Activated CD4-positive, alpha-beta T cell treated with anti-CD3 and anti-CD28 coated beads, Interleukin-2, amount 10 ng/mL, durations not matched to agents 24 days and 14 days (primary cell): ENCODE measurements at regions not wholly inside any gene's neighbourhood (a gene's known extent, or its start where the extent isn't known, plus 50 kb on each side); places are given as distances from the start of the nearest gene placed in this dataset.

Experiments
- DNase-seq: peaks from one replicate; pipeline ENCODE4 v3.0.0; 2022
- H3K27ac Mint-ChIP-seq: one replicate; pipeline ENCODE4 v1.8.0; 2022; ENCODE audit warnings: mild to moderate bottlenecking, mixed read lengths
- H3K27me3 Mint-ChIP-seq: one replicate; pipeline ENCODE4 v1.8.0; 2022; ENCODE audit warnings: mixed read lengths
- H3K36me3 Mint-ChIP-seq: one replicate; pipeline ENCODE4 v1.8.0; 2022; ENCODE audit warnings: low read depth, mild to moderate bottlenecking, mixed read lengths
- H3K4me1 Mint-ChIP-seq: one replicate; pipeline ENCODE4 v1.8.0; 2021; ENCODE audit warnings: mixed read lengths
- H3K4me3 Mint-ChIP-seq: one replicate; pipeline ENCODE4 v1.8.0; 2022; ENCODE audit warnings: mild to moderate bottlenecking, moderate library complexity, mixed read lengths
- H3K9me3 Mint-ChIP-seq: one replicate; pipeline ENCODE4 v1.8.0; 2021; ENCODE audit warnings: mixed read lengths
- intact Hi-C: fragments of 100-400 bp; cut with micrococcal nuclease; formaldehyde crosslinking; loops from one replicate; pipeline ENCODE4 v1.15.1; 2023

GRCh38 chr6:50102676-50103075, 52.9 kb upstream of the DEFB112 start:
- no peak for DNase-seq
- no peak overlapping the region for H3K4me3 Mint-ChIP-seq
- no peaks in the 10 kb centered on the region for H3K36me3 Mint-ChIP-seq
- H3K27me3 Mint-ChIP-seq: no peaks in the 10 kb centered on the region
- no peak overlapping the region for H3K27ac Mint-ChIP-seq
- H3K4me1 Mint-ChIP-seq: no peaks in the 10 kb centered on the region
- intact Hi-C loops: no loop called here
- no peaks in the 10 kb centered on the region for H3K9me3 Mint-ChIP-seq

- no peak for DNase-seq
- H3K36me3 Mint-ChIP-seq: no peaks in the 10 kb centered on the region
- no peaks in the 10 kb centered on the region for H3K9me3 Mint-ChIP-seq
- H3K4me3 Mint-ChIP-seq: no peak overlapping the region
- intact Hi-C loops: no loop called here
- H3K27ac Mint-ChIP-seq: no peak overlapping the region
- H3K4me1 Mint-ChIP-seq: no peaks in the 10 kb centered on the region
- no peaks in the 10 kb centered on the region for H3K27me3 Mint-ChIP-seq
These were observed 60.9 kb upstream of the DEFB112 start for GRCh38 chr6:50110587-50110986.

GRCh38 chr6:50112981-50113857, 63.5 kb upstream of the DEFB112 start:
- no peaks in the 10 kb centered on the region for H3K9me3 Mint-ChIP-seq
- no peak overlapping the region for H3K27ac Mint-ChIP-seq
- intact Hi-C loops: no loop called here
- DNase-seq: no peak
- no peaks in the 10 kb centered on the region for H3K4me1 Mint-ChIP-seq
- no peak overlapping the region for H3K4me3 Mint-ChIP-seq
- H3K27me3 Mint-ChIP-seq: no peaks in the 10 kb centered on the region
- H3K36me3 Mint-ChIP-seq: no peaks in the 10 kb centered on the region

GRCh38 chr6:50116390-50116789, 66.7 kb upstream of the DEFB112 start:
- Mint-ChIP-seq H3K27ac (no peak overlapping the region), H3K36me3 (no peaks in the 10 kb centered on the region), H3K27me3 (no peaks in the 10 kb centered on the region), H3K9me3 (no peaks in the 10 kb centered on the region), H3K4me3 (no peak overlapping the region), H3K4me1 (no peaks in the 10 kb centered on the region)
- DNase-seq: no peak
- intact Hi-C loops: no loop called here

- Mint-ChIP-seq H3K27me3 (no peaks in the 10 kb centered on the region), H3K4me1 (no peaks in the 10 kb centered on the region), H3K4me3 (no peak overlapping the region), H3K27ac (no peak overlapping the region), H3K9me3 (no peaks in the 10 kb centered on the region), H3K36me3 (no peaks in the 10 kb centered on the region)
- intact Hi-C loops: no loop called here
- no peak for DNase-seq
These were observed 67.2 kb upstream of the DEFB112 start for GRCh38 chr6:50116797-50117542.

GRCh38 chr6:50120300-50120699, 70.6 kb upstream of the DEFB112 start:
- Mint-ChIP-seq H3K36me3 (no peaks in the 10 kb centered on the region), H3K9me3 (no peaks in the 10 kb centered on the region), H3K4me1 (no peaks in the 10 kb centered on the region), H3K27ac (no peak overlapping the region), H3K4me3 (no peak overlapping the region), H3K27me3 (no peaks in the 10 kb centered on the region)
- DNase-seq: no peak
- intact Hi-C loops: no loop called here

- Mint-ChIP-seq H3K27me3 (no peaks in the 10 kb centered on the region), H3K27ac (no peak overlapping the region), H3K36me3 (no peaks in the 10 kb centered on the region), H3K9me3 (no peaks in the 10 kb centered on the region), H3K4me3 (no peak overlapping the region), H3K4me1 (no peaks in the 10 kb centered on the region)
- intact Hi-C loops: no loop called here
- DNase-seq: no peak
These were observed 74.0 kb upstream of the DEFB112 start for GRCh38 chr6:50123688-50124087.

- Mint-ChIP-seq H3K9me3 (no peaks in the 10 kb centered on the region), H3K36me3 (no peaks in the 10 kb centered on the region), H3K27ac (no peak overlapping the region), H3K4me3 (no peak overlapping the region), H3K27me3 (no peaks in the 10 kb centered on the region), H3K4me1 (no peaks in the 10 kb centered on the region)
- no peak for DNase-seq
- intact Hi-C loops: no loop called here
These were observed 74.8 kb upstream of the DEFB112 start for GRCh38 chr6:50124572-50124971.

- no peak for DNase-seq
- Mint-ChIP-seq H3K9me3 (no peaks in the 10 kb centered on the region), H3K4me3 (no peak overlapping the region), H3K27me3 (no peaks in the 10 kb centered on the region), H3K27ac (no peak overlapping the region), H3K36me3 (no peaks in the 10 kb centered on the region), H3K4me1 (no peaks in the 10 kb centered on the region)
- intact Hi-C loops: loop anchor here (1.0 to 5.0 kb wide), 2 partner anchors 474 to 664 kb away; no protein-coding TSS in a partner anchor
These were observed 78.8 kb upstream of the DEFB112 start for GRCh38 chr6:50128420-50129005.

GRCh38 chr6:50135968-50136367, 86.2 kb upstream of the DEFB112 start:
- Mint-ChIP-seq H3K36me3 (no peaks in the 10 kb centered on the region), H3K27me3 (no peaks in the 10 kb centered on the region), H3K4me1 (no peaks in the 10 kb centered on the region), H3K4me3 (no peak overlapping the region), H3K27ac (no peak overlapping the region), H3K9me3 (no peaks in the 10 kb centered on the region)
- DNase-seq: no peak
- intact Hi-C loops: no loop called here

- H3K27ac Mint-ChIP-seq: no peak overlapping the region
These were observed 91.4 kb upstream of the DEFB112 start for GRCh38 chr6:50141100-50141499.

GRCh38 chr6:50143011-50143719, 93.4 kb upstream of the DEFB112 start:
- H3K9me3 Mint-ChIP-seq: no peaks in the 10 kb centered on the region
- intact Hi-C loops: no loop called here

More at GRCh38 chr6:50141100-50141499, 91.4 kb upstream of the DEFB112 start:
- no peaks in the 10 kb centered on the region for H3K9me3 Mint-ChIP-seq
- H3K27me3 Mint-ChIP-seq: no peaks in the 10 kb centered on the region
- intact Hi-C loops: no loop called here
- no peak for DNase-seq
- no peaks in the 10 kb centered on the region for H3K36me3 Mint-ChIP-seq
- no peak overlapping the region for H3K4me3 Mint-ChIP-seq
- no peaks in the 10 kb centered on the region for H3K4me1 Mint-ChIP-seq

GRCh38 chr6:50145125-50145524, 95.4 kb upstream of the DEFB112 start:
- H3K4me1 Mint-ChIP-seq: no peaks in the 10 kb centered on the region
- no peak overlapping the region for H3K4me3 Mint-ChIP-seq
- no peaks in the 10 kb centered on the region for H3K9me3 Mint-ChIP-seq
- no peaks in the 10 kb centered on the region for H3K27me3 Mint-ChIP-seq
- intact Hi-C loops: no loop called here
- no peaks in the 10 kb centered on the region for H3K36me3 Mint-ChIP-seq
- H3K27ac Mint-ChIP-seq: no peak overlapping the region
- DNase-seq: no peak

More at GRCh38 chr6:50143011-50143719, 93.4 kb upstream of the DEFB112 start:
- Mint-ChIP-seq H3K27me3 (no peaks in the 10 kb centered on the region), H3K4me3 (no peak overlapping the region), H3K27ac (no peak overlapping the region), H3K4me1 (no peaks in the 10 kb centered on the region), H3K36me3 (no peaks in the 10 kb centered on the region)
- no peak for DNase-seq
